Hematopoietic multipotent progenitor cell treated with erythropoietin and hydrocortisone succinate and interleukin-3 and kit ligand, for 15 days (in vitro differentiated cells): ENCODE measurements at regions not wholly inside any gene's neighbourhood (a gene's known extent, or its start where the extent isn't known, plus 50 kb on each side); places are given as distances from the start of the nearest gene placed in this dataset.
"Not testable (repeated sequence)": the region's sequence is repeated elsewhere in the genome, so short reads cannot be mapped to it uniquely, and the experiment has no call there.

Source experiments
- DNase-seq: peaks from one replicate; pipeline ENCODE4 v3.0.0-alpha.2; 2015; ENCODE audit warnings: low spot score

DNA sequence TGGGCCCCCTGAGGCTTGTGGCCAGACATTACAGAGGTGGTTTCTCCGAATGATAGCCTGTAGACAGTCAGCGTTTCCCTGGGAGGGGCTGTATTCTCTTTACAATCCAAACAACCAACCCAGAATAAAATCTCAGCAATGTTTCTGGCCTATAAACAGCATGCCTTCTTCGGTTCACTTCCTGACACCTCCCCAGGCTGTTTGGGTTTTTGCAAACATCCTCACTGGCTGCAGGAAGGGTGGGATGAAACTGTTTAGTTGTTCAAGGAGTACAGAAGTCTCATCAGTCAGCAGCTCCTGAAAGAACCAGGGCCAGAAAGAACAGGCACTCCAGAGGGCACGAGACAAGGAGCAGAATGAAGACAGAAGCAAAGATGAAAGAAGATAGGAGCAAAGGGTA lies 350.0 kb downstream of the QKI start:
- DNase-seq: no peak

DNA sequence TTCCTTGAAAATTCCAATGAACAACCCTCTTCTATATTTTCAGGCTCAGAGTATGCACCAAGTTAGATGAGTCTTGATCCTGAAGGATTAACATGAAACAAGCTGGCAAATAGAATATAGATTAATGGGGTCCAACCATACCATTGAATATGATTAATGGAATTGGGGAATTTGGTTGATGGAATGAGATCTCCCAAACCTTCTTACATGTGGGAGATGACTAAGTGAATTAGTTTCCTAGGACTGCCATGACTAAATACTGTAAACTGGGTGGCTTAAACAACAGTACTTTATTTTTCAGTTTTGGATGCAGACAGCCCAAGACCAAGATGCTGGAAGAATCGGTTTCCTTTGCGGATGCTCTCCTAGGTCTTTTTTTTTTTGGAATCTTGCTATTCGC lies 347.0 kb downstream of the QKI start:
- DNase-seq: no peak

DNA sequence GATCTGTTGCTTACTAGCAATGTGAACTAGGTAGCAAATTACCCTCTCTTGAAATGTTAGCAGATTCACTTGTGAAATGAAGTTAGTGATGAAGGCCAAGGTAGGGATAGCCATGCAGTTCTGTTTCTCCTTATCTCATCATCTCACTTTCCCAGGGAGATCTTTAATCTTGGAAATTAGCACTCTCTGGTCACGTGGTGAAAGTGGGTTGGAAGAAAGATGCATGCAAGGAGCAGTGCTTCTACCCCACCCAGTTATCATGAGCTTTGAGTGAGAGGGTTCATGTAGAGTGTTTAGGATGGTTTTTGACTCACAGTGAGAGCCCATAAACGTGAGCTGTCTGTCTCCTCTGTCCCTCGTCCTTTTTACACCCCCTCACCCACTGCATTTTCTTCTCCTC lies 346.3 kb downstream of the QKI start:
- no peak for DNase-seq

DNA sequence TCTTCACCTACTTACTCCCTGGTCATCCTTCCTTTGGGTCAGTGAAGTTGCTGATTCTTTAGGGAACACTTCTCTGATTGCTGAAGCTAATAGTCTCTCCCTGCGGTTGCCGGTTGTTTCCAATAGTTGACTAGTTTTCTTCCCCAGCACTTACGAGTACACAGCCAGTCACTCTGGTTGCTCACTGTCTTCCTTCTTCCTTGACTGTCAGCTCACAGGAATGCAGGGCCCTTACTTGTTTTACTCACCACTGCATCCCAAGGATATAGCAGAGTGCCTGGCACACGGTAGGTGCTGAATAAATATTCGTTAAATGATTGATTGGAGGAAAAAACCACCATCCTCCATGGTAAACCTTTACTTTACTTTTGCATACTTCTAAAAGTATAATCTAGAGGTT lies 345.0 kb downstream of the QKI start:
- DNase-seq: no peak

DNA sequence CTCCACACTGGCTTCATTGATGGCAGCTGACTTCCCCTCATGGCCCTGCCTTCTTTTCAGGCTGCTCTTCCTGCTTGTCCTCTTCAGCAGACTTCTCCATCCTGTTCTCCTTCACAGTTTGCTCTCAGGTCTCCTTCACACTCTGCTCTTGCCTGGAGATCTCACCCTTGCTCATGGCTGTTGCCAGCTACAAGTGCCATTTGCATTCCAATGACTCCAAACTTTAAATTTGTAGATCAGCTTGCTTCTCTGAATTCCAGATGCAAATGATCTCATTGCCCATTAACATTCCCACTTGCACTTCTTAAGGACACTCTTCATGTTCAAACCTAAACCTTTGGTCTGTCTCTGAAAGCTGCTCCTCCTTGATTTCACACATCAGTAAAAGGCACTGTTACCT lies 343.0 kb downstream of the QKI start:
- no peak for DNase-seq

DNA sequence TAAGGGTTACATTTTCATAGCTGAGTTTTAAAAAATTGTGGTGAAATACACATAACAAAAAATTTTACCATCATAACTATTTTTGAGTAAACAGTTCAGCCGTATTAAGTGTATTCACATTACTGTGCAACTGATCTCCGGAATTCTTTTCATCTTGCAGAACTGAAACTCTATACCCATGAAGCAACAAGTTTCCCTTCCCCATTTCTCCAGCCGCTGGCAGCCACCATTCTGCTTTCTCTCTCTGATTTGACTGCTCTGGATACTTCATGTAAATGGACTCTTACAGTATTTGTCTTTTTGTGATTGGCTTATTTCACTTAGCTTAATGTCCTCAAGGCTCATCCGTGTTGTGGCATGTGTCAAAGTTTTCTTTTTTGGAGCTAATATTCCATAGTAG lies 341.6 kb downstream of the QKI start:
- no peak for DNase-seq

DNA sequence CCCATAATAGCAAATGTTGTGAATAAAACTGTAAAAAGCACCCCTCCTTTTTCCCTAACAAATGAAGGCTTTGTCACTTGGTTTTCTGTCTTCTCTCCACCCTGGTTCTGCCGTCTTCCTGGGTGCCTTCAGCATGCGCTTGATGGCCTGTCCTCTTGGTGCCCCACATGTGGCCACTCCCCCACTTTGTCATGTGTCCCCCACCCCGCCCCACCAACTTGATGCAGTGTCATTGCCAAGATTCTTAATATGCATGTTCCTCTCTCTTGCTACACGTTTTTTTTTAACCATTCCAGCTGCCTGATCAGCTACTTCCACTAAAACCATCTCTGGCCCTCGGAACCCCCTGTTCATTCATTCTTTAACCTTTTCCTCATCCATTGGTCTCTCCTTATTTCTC lies 340.3 kb downstream of the QKI start:
- DNase-seq: no peak

DNA sequence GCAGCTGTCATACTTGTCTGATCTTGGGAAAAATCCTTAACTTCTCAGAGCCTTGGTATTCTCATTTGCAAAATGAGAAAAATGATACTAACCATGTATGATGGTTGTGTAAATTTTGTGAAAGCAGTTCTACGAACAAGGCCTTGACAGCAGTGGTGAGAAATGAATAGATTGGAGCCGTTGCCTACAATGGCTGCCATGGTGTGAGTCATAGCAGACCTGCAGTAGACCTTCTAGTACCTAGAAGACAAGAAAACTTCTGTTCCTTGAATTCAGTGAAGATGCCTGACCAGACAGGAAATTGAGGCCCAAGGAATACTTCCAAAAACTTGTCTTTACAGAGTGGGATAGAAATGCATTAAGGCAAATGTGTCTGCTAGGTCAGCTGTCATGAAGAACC lies 338.9 kb downstream of the QKI start:
- DNase-seq: no peak

DNA sequence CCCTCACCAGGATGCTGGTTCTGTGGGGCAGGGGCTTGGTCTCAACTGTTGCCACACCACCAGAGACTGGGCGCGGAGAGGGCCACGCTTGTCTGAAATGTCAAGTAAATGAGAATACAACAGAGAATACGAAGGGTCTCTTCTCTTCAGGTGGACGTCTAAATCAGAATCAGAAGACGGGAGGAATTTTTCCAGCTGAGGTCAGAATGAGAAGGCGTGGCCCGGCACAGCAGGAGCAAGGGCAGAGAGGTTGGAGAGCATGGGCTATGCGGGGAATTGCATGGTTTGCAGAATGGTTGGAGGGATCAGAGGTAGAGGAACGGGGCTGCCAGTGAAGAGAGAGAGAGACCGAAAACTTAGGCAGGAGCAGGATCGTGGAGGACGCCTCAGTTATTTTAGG lies 337.9 kb downstream of the QKI start:
- DNase-seq: no peak

DNA sequence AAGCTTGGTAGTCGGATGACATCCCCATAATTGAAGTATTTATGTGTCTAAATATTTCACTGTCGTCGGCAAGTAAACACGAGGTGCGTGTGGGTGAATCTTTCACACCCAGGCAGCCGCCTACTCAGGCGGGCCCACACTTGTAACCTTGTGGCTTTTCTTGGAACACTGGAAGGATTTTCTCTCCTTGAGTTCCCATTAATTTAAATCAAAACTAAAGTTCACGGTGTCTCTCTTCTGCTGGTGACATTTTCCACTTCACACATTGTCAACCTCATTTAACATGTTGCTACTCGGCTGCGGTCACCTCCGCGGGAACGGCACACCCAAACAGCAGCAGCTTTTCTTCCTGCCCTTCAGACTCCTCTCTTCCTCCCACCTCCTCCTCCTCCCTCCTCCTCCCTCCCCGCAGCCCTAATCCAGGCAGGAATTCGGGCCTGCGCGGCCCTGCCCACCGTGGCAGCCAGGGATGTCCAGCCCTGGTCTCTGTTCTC lies 336.6 kb downstream of the QKI start:
- DNase-seq: no peak

DNA sequence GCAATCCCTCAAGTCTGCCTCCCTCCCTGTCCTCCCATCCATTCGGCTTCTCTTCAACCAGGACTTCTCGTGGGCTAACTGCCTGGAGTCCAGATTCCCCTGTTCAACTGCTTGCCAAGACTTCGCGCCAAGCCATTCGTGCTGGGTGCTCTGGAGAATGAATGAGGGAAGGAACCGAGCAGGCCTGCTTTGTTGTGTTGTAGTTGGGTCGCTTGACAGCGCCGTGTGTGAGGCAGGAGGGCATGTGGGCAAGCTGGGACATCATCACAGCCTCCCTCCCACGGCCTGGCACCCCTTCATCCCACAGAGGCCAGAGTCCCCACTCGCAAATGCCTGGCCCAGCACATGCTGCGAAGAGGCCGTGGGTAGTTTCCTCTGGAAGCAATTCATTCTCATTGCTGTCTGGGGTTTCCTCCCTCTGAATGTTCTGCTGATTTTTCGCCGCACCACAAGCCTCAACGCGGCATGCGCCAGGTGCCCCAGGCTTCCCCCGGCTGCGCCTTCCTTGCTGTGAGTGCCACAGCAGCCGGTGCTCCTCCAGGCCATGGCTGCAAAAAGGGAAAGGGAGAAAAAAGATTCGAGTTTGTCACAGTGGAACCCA lies 336.0 kb downstream of the QKI start:
- no peak for DNase-seq

DNA sequence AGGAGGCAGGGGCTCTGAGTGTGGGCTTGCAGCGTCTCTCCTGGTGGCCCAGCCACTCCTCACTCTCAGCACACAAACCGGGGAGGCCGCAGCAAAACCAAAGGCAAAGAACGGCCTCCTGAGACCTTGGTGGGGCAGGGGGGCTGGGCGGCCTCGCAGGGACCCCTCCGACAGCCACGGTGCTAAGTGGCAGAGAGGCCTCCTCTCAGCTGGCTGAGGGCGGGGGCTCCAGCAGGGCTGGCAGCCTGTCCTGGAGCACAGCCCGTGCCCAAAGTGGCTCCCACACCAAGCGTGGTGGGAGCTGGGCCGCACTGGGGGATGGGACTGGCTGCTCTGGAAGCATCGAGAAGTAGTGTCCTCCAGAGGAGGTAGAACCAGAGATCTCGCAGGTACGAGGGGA lies 334.4 kb downstream of the QKI start:
- no peak for DNase-seq

DNA sequence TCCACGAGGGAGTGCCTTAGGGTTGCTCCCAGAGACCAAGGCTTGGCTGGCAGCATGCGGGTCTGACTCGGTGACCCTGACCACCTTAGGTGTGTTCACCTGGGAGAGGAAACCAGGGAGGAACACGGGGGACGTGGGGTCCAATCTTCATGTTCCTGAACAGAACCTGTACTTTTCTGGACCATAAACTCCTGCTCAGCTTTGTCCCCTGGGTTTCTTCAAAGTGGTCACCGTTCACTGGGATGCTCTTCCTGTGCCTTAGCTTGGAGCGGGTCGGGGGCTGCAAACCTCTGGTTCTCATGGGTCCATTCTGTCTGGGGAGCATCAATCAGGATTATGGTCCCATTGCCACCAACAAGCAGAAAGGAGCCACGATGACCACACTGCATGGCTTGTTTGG lies 333.5 kb downstream of the QKI start:
- DNase-seq: no peak

DNA sequence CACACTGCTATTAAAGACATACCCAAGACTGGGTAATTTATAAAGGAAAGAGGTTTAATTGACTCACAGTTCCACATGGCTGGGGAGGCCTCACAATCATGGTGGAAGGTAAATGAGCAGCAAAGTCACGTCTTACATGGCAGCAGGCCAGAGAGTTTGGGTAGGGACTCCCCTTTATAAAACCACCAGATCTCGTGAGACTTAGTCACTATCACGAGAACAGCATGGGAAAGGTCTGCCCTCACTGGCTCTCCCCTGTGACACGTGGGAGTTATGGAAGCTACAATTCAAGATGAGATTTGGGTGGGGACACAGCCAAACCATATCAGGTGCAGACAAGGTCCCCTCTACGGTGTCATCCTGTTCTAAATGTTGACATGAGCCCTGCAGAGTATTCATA lies 332.5 kb downstream of the QKI start:
- not testable (repeated sequence) for DNase-seq

DNA sequence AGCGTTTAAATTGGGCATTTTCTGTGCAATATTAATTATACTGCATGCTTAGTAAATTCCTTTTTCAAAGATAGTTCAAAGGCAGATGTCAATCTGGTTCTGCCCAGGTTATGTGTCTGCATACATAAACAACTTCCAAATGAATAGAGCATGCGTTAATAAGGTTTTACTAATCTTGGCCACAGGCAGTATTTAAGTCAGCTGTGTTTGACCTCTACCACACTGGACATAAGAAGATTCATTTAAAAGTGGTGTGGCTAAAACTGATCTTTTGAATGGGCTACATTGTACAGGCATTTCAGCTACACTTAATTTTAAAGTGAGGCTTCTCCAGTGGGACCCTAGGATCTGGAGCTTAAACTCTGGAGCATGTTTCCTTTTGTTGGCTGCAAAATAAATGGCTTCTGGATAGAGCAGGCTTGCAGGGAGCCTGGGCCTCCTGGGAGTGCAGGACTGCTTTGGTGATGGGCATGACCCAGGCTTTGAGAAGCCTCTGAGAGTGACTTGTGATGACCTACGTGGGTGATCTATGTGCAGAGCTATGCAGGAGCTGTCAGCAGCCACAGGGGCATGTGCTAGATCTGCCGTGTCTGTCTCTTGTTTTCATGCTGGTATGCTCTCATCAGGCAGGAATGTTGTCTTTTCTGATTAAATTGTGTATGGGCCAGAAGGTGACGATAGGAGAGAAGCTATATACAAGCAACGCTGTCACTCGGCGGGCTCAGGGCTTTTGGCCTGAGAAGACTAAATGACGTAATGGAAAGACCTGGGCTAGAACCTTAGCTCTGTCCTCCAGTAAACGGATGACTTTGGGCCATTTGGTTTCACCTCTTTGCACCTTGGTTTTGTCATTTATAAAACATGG lies 331.2 kb downstream of the QKI start:
- DNase-seq: no peak

DNA sequence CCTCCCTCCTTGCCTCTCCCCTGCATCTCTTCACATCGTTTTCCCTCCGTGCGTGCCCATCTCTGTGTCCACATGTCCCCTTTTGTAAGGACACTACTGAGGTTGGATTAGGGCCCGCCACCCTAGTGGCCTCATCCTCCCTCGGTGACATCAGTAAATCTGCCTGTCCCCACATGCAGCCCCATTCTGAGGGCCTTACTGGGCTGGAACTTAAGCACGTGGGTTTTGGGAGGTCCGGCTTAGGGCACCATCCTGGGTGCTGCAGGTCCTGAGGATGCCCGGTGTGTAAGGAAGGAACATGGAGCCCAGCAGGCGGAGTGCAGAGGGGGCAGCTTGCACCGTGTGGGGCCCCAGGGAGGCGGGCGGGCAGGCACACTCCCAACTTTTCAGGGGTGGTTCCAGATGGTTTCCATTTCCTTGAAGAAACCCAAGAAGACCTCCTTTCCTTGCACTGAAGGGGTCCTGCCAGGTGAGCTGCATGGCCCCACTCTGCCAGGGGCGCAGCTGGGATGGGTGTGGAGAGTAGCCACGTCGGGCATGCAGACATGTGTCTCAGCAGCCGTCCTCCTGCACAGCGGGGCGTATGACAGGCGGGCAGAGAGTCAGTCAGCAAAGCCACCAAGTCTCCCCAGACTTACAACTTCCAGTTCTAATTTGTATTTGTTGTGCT lies 329.9 kb downstream of the QKI start:
- no peak for DNase-seq

DNA sequence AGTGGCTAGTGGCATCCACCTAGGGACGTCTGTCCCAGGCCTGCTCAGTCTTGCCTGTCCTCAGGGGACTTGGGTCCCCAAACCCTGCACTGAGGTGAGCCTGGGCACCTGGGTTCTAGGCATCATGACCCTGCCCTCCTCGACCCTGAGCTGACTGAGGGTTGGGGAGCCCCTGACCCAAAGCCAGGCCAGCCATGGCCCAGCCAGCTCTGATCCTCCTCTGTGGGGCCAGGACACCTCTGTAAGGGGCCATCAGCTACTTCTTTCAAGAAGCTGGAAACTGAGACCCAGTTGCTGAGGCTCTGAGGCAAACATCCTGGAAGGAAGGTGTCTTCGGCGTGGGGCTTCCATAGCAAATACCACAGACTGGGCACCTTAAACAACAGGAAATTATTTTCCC lies 329.3 kb downstream of the QKI start:
- DNase-seq: no peak

DNA sequence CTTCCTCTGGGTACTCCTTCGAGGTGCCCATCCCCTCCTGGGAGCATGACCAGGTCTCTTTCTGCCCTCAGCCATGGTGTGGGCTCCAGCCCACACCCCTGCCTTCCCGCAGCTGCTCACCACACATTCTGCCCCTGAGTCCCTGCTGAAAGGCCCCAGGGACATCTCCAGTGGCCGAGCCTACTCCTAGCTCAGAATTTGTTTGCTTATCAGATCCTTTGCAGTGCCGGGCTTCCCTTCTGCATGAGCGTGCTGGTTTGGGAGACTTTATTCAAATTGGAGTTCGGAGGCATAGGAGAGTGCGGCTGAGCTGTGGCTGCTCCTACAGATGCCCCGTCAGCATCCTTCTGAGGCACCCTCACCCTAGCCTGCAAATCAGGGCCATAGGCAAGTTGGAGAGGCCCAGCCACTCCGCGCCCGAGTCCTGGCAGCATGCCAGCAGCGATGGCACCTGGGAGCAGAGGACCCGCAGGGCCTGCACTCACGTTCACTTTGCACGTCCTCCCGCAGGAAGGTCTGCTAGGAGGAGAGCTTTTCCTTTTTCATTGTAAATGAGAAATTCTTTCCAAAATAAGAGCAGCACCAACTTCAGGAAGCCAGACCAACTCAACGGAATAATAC lies 327.3 kb downstream of the QKI start:
- DNase-seq: no peak

DNA sequence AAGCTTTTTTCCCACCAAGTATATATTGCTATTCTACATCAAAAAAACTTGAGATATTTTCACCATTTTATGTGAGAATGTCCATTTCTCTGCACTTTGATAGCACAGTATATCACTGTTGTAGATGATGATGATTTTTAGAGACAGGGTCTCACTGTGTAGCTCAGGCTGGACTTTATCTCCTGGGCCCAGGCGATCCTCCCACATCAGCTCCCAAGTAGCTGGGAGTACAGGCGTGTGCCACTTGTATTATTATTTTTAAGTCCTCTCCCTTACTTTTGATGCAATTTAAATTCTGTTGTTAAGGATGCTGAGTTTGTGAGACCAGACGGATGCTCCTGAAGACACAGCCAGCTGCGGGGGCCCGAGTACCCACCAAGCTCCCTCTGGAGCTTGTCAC lies 326.8 kb downstream of the QKI start:
- no peak for DNase-seq

DNA sequence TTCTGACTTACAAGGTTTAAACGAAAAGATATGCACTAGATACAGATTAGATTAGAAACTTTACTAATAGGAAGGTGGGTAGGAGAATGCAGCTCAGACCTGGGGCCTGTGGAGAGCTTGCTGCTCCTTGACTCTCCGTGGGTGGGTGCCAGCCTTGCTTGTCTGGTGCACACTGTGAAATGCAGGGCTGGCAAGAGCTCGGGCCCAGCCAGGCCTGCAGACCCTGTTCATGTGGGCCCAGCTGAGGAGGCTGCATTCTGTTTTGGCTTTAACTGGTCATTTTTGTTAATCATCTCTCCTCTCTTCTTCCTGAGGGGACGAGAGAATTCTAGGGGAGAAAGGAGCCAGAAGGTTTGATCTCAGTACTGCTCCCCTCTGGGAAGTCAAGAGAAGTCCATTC lies 325.4 kb downstream of the QKI start:
- no peak for DNase-seq

DNA sequence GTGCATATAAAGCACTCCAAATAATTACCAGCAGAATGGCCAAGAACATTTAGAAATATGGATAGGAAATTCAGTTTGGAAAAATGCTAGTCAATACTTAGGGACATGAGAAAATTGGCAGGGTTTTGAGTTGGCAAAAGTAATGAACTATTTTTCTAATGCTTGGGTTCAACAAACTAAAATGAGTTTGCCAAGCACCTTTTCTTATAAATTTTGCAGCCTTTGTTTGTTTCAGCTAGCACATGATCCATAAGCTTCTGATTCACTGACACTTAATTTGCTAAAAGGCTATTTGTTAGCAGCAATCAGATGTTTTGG lies 324.8 kb downstream of the QKI start:
- DNase-seq: no peak

DNA sequence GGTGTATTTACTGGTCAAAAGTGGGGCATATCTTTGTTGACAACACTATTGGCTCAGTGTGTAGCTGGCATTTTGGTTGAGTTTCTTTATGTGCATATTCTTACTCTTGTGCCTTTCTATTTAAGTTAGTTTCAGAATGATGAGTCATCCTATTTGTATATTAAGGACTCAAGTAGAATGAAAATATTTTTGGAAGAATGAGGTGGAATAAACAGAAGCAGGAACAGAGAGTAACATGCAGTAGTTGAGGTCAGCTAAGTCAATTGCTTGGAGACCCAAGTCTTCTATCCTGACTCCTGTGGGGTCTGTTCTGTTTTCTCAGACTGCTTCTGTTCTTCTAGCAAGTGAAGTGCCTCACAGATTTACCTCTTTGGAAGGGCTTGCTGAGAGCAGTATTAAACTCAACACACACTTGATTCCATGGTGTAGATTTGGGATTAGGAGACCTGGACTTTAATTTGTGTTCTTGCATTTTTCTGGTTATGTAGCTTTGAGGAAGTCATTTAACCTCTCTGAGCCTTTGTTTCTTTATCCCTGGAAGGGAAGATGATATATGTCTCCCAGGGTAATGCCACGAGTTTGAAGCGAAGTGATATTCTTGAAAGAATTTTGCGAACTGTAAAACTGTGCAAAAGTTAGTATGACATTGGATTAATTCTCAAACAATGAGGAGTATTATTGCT lies 324.3 kb downstream of the QKI start:
- no peak for DNase-seq
